Astrocyte (in vitro differentiated cells and primary cell): ENCODE measurements at regions not wholly inside any gene's neighbourhood (a gene's known extent, or its start where the extent isn't known, plus 50 kb on each side); places are given as distances from the start of the nearest gene placed in this dataset.
A peak's percentile ranks its signal among the peaks of the same experiment; 100 is the strongest.

Experiments used
- DNase-seq: peaks from one replicate; pipeline ENCODE4 v3.0.0-alpha.2; 2010; ENCODE audit warnings: low read depth
- FAIRE-seq: peaks from 2 replicates; lab custom pipeline; 2011; peaks lifted over from hg19 to GRCh38; lab: Jason Lieb, UNC
- H2AFZ ChIP-seq: 2 replicates; pipeline ENCODE4 v1.6.0; 2012; ENCODE audit warnings: low read depth, low read length, inconsistent platforms
- H3K27ac ChIP-seq: 2 replicates; pipeline ENCODE4 v1.5.1; 2011; ENCODE audit warnings: low read depth, low read length, inconsistent platforms
- H3K27me3 ChIP-seq: 2 replicates; pipeline ENCODE4 v1.6.0; 2011; ENCODE audit warnings: low read length, inconsistent platforms; ENCODE audit not compliant: insufficient read depth
- H3K36me3 ChIP-seq: 2 replicates; pipeline ENCODE4 v1.5.1; 2011; ENCODE audit warnings: low read length, inconsistent platforms; ENCODE audit not compliant: insufficient read depth
- H3K4me1 ChIP-seq: 2 replicates; pipeline ENCODE4 v1.5.1; 2011; ENCODE audit warnings: low read length, inconsistent platforms; ENCODE audit not compliant: insufficient read depth
- H3K4me2 ChIP-seq: 2 replicates; pipeline ENCODE4 v1.6.0; 2012; ENCODE audit warnings: low read length, inconsistent platforms
- H3K4me3 ChIP-seq: 2 replicates; pipeline ENCODE4 v1.5.1; 2011; ENCODE audit warnings: low read depth, mild to moderate bottlenecking, low read length, inconsistent platforms; ENCODE audit not compliant: insufficient read depth
- H3K79me2 ChIP-seq: 2 replicates; pipeline ENCODE4 v1.6.0; 2012; ENCODE audit warnings: mild to moderate bottlenecking, low read length, inconsistent platforms; ENCODE audit not compliant: insufficient read depth
- H3K9ac ChIP-seq: 2 replicates; pipeline ENCODE4 v1.6.0; 2012; ENCODE audit warnings: mild to moderate bottlenecking, low read length, inconsistent platforms
- H3K9me3 ChIP-seq: 2 replicates; pipeline ENCODE4 v1.5.1; 2012; ENCODE audit warnings: low read depth, mild to moderate bottlenecking, low read length, inconsistent platforms; ENCODE audit not compliant: insufficient read depth
- H4K20me1 ChIP-seq: 2 replicates; pipeline ENCODE4 v1.6.0; 2012; ENCODE audit warnings: low read length, inconsistent platforms; ENCODE audit not compliant: insufficient read depth
- H3K27ac Mint-ChIP-seq: one replicate; pipeline ENCODE4 v1.8.0; 2021; ENCODE audit warnings: mild to moderate bottlenecking, mixed read lengths; ENCODE audit not compliant: unreplicated experiment
- H3K27me3 Mint-ChIP-seq: one replicate; pipeline ENCODE4 v1.8.0; 2021; ENCODE audit warnings: low read depth, mixed read lengths; ENCODE audit not compliant: unreplicated experiment
- H3K36me3 Mint-ChIP-seq: one replicate; pipeline ENCODE4 v1.8.0; 2021; ENCODE audit warnings: low read depth, mixed read lengths; ENCODE audit not compliant: unreplicated experiment
- H3K4me1 Mint-ChIP-seq: one replicate; pipeline ENCODE4 v1.8.0; 2021; ENCODE audit warnings: low read depth, mixed read lengths; ENCODE audit not compliant: unreplicated experiment
- H3K4me3 Mint-ChIP-seq: one replicate; pipeline ENCODE4 v1.8.0; 2021; ENCODE audit warnings: mild to moderate bottlenecking, moderate library complexity, mixed read lengths; ENCODE audit not compliant: unreplicated experiment
- H3K9me3 Mint-ChIP-seq: one replicate; pipeline ENCODE4 v1.8.0; 2021; ENCODE audit warnings: mild to moderate bottlenecking, mixed read lengths; ENCODE audit not compliant: unreplicated experiment
- EZH2 ChIP-seq: IDR thresholded peaks from 2 replicates; pipeline ENCODE4 v1.6.1; 2012; ENCODE audit warnings: mild to moderate bottlenecking, low read length, inconsistent platforms; ENCODE audit not compliant: insufficient read depth
- TF ChIP-seq, protein P1 (sequence below): IDR thresholded peaks from 2 replicates; pipeline ENCODE4 v1.5.1; 2011; ENCODE audit warnings: low read depth, mild to moderate bottlenecking, inconsistent platforms, low read length, moderate library complexity; ENCODE audit not compliant: insufficient read depth

GRCh38 chr3:165259541-165260193 lies 63.5 kb upstream of the SLITRK3 start:
- Mint-ChIP-seq H3K4me1 (no peaks in the 10 kb centered on the region), H3K36me3 (no peaks in the 10 kb centered on the region), H3K27me3 (no peaks in the 10 kb centered on the region), H3K4me3 (no peak overlapping the region), H3K9me3 (no peaks in the 10 kb centered on the region), H3K27ac (no peak overlapping the region)
- Histone ChIP-seq H3K4me2 (no peak overlapping the region), H3K9me3 (no peaks in the 10 kb centered on the region), H3K79me2 (no peaks in the 10 kb centered on the region), H3K4me3 (no peak overlapping the region), H3K4me1 (no peaks in the 10 kb centered on the region), H3K9ac (no peak overlapping the region), H4K20me1 (no peaks in the 10 kb centered on the region), H3K27me3 (no peaks in the 10 kb centered on the region), H3K27ac (no peak overlapping the region), H3K36me3 (no peaks in the 10 kb centered on the region), H2AFZ (no peak overlapping the region)
- TF ChIP-seq, protein P1, sequence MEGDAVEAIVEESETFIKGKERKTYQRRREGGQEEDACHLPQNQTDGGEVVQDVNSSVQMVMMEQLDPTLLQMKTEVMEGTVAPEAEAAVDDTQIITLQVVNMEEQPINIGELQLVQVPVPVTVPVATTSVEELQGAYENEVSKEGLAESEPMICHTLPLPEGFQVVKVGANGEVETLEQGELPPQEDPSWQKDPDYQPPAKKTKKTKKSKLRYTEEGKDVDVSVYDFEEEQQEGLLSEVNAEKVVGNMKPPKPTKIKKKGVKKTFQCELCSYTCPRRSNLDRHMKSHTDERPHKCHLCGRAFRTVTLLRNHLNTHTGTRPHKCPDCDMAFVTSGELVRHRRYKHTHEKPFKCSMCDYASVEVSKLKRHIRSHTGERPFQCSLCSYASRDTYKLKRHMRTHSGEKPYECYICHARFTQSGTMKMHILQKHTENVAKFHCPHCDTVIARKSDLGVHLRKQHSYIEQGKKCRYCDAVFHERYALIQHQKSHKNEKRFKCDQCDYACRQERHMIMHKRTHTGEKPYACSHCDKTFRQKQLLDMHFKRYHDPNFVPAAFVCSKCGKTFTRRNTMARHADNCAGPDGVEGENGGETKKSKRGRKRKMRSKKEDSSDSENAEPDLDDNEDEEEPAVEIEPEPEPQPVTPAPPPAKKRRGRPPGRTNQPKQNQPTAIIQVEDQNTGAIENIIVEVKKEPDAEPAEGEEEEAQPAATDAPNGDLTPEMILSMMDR: no peak
- TF ChIP-seq EZH2: no peak
- FAIRE-seq (no peak), DNase-seq (peak; percentile 10)

- Histone ChIP-seq H3K27me3 (no peaks in the 10 kb centered on the region), H2AFZ (no peak overlapping the region), H3K4me1 (no peaks in the 10 kb centered on the region), H3K36me3 (no peaks in the 10 kb centered on the region), H3K9me3 (no peaks in the 10 kb centered on the region), H3K27ac (no peak overlapping the region), H3K4me3 (no peak overlapping the region), H3K79me2 (no peaks in the 10 kb centered on the region), H3K9ac (no peak overlapping the region), H4K20me1 (no peaks in the 10 kb centered on the region), H3K4me2 (no peak overlapping the region)
- no peak overlapping the region for H3K27ac Mint-ChIP-seq
- TF ChIP-seq, protein P1: no peak
- no peak for TF ChIP-seq EZH2
- H3K4me1 Mint-ChIP-seq: no peaks in the 10 kb centered on the region
- H3K36me3 Mint-ChIP-seq: no peaks in the 10 kb centered on the region
- H3K27me3 Mint-ChIP-seq: peaks cover 1% of the 10 kb centered on the region
- DNase-seq: no peak
- H3K9me3 Mint-ChIP-seq: no peaks in the 10 kb centered on the region
- H3K4me3 Mint-ChIP-seq: no peak overlapping the region
- no peak for FAIRE-seq
Measured at GRCh38 chr3:165256554-165257065, 60.4 kb upstream of the SLITRK3 start.

GRCh38 chr3:165254812-165255211 lies 58.6 kb upstream of the SLITRK3 start:
- Histone ChIP-seq H3K27ac (no peak overlapping the region), H4K20me1 (no peaks in the 10 kb centered on the region), H3K4me3 (no peak overlapping the region), H3K36me3 (no peaks in the 10 kb centered on the region), H3K9ac (no peak overlapping the region), H3K27me3 (no peaks in the 10 kb centered on the region), H3K4me2 (no peak overlapping the region), H2AFZ (peak overlapping the region; percentile 44), H3K4me1 (no peaks in the 10 kb centered on the region), H3K79me2 (no peaks in the 10 kb centered on the region), H3K9me3 (no peaks in the 10 kb centered on the region)
- H3K9me3 Mint-ChIP-seq: no peaks in the 10 kb centered on the region
- FAIRE-seq: no peak
- H3K4me1 Mint-ChIP-seq: no peaks in the 10 kb centered on the region
- no peak overlapping the region for H3K4me3 Mint-ChIP-seq
- DNase-seq: peak; percentile 10
- H3K36me3 Mint-ChIP-seq: no peaks in the 10 kb centered on the region
- no peak for TF ChIP-seq EZH2
- TF ChIP-seq, protein P1: peak; percentile 10
- peaks cover 1% of the 10 kb centered on the region for H3K27me3 Mint-ChIP-seq
- no peak overlapping the region for H3K27ac Mint-ChIP-seq
